T47D (cell line): ENCODE measurements at regions not wholly inside any gene's neighbourhood (a gene's known extent, or its start where the extent isn't known, plus 50 kb on each side); places are given as distances from the start of the nearest gene placed in this dataset.
"Not testable (repeated sequence)": the region's sequence is repeated elsewhere in the genome, so short reads cannot be mapped to it uniquely, and the experiment has no call there.

Experiments used
- DNase-seq, 2 experiments: peaks; one replicate each; pipeline versions ENCODE4 v3.0.0 to v3.0.0-alpha.2; 2011 to 2012; ENCODE audit warnings: low read depth in 1 of 2, low spot score in 1 of 2
- JUND ChIP-seq: IDR thresholded peaks from 2 replicates; pipeline ENCODE4 v1.6.1; 2012; ENCODE audit warnings: low read depth
- in situ Hi-C: cut with HindIII; loops from 2 replicates; pipeline ENCODE4 v1.10.0; 2016; ENCODE audit warnings: low sequenced_read_pairs, low pct_unique_long_range_greater_than_20kb

- in situ Hi-C loops: no loop called here
Measured at GRCh38 chr13:66087269-66087710, 1142.8 kb downstream of the PCDH9 start.

GRCh38 chr13:66077132-66077689, 1152.9 kb downstream of the PCDH9 start:
- DNase-seq: no peak
- in situ Hi-C loops: no loop called here
- no peak for TF ChIP-seq JUND

More at GRCh38 chr13:66087269-66087710, 1142.8 kb downstream of the PCDH9 start:
- no peak for TF ChIP-seq JUND
- DNase-seq: no peak

GRCh38 chr13:66076417-66076816, 1153.7 kb downstream of the PCDH9 start:
- TF ChIP-seq JUND: no peak
- in situ Hi-C loops: no loop called here
- no peak for DNase-seq

GRCh38 chr13:66074018-66074615, 1156.0 kb downstream of the PCDH9 start:
- no peak for TF ChIP-seq JUND
- DNase-seq: no peak
- in situ Hi-C loops: no loop called here

- in situ Hi-C loops, DNase-seq: not testable (repeated sequence)
Measured at GRCh38 chr13:66072097-66072496, 1158.0 kb downstream of the PCDH9 start.

GRCh38 chr13:66071608-66072007, 1158.5 kb downstream of the PCDH9 start:
- in situ Hi-C loops: no loop called here
- no peak for TF ChIP-seq JUND
- no peak for DNase-seq

GRCh38 chr13:66071029-66071428, 1159.1 kb downstream of the PCDH9 start:
- DNase-seq: no peak
- no peak for TF ChIP-seq JUND
- in situ Hi-C loops: no loop called here

- no peak for TF ChIP-seq JUND
- in situ Hi-C loops: no loop called here
- no peak for DNase-seq
Measured at GRCh38 chr13:66069570-66069969, 1160.6 kb downstream of the PCDH9 start.

GRCh38 chr13:66068683-66069082, 1161.5 kb downstream of the PCDH9 start:
- no peak for DNase-seq
- in situ Hi-C loops: no loop called here
- TF ChIP-seq JUND: no peak

GRCh38 chr13:66048888-66049287, 1181.2 kb downstream of the PCDH9 start:
- TF ChIP-seq JUND: no peak

GRCh38 chr13:66040506-66040905, 1189.6 kb downstream of the PCDH9 start:
- no peak for DNase-seq
- in situ Hi-C loops: no loop called here
- no peak for TF ChIP-seq JUND

More at GRCh38 chr13:66048888-66049287, 1181.2 kb downstream of the PCDH9 start:
- DNase-seq: no peak
- in situ Hi-C loops: no loop called here

- no peak for DNase-seq
- no peak for TF ChIP-seq JUND
- in situ Hi-C loops: no loop called here
Measured at GRCh38 chr13:66037096-66037495, 1193.0 kb downstream of the PCDH9 start.

GRCh38 chr13:66036636-66037035, 1193.5 kb downstream of the PCDH9 start:
- in situ Hi-C loops: no loop called here
- DNase-seq: no peak
- no peak for TF ChIP-seq JUND
